Right lobe of liver (tissue), 4 donors: ENCODE measurements at regions not wholly inside any gene's neighbourhood (a gene's known extent, or its start where the extent isn't known, plus 50 kb on each side); places are given as distances from the start of the nearest gene placed in this dataset.

Experiments
- CTCF ChIP-seq, 4 donors: fragments of 200-600 bp in 3 of 4; fragments of 450-650 bp in 1 of 4; IDR thresholded peaks; one replicate each; pipeline versions ENCODE4 v1.5.1 to v1.8.0; 2016 to 2022; ENCODE audit warnings: antibody characterized with exemption in 4 of 4, mild to moderate bottlenecking in 2 of 4
- POLR2A ChIP-seq: fragments of 450-650 bp; IDR thresholded peaks from one replicate; pipeline ENCODE4 v1.6.1; 2017; ENCODE audit warnings: antibody characterized with exemption, mild to moderate bottlenecking
- donor health status: DM: no; HTN: no; CAD: no.
- donor health status: DM: no; HTN: no; CAD: no.
- donor health status: DM: no; HTN: yes; CAD: no.

DNA sequence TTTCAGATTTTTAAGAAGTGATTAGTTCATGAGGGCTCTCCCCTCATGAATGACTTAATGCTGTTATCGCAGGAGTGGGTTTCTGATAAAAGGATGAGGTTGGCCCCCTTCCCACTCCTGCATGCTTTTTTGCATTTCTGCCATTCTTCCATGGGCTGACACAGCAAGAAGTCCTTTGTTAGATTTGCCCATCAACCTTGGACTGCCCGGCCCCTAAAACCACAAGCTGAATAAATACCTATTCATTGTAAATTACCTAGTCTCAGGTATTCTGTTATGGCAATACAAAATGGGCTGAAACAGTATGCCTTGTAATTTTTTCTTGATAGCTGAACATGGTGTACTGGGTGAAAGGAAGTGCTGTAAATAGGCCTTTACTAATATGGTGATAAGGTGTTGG is 72.7 kb upstream of the DPH5 start:
- TF ChIP-seq POLR2A = no peak
- TF ChIP-seq CTCF (IDR thresholded peaks at IDR 0.05) = no peak
